HCT116 (cell line): ENCODE measurements at regions not wholly inside any gene's neighbourhood (a gene's known extent, or its start where the extent isn't known, plus 50 kb on each side); places are given as distances from the start of the nearest gene placed in this dataset.

Experiments used
- CBX3 ChIP-seq: IDR thresholded peaks from 2 replicates; pipeline ENCODE4 v1.6.1; 2012; ENCODE audit warnings: low read depth
- CEBPB ChIP-seq: IDR thresholded peaks from 2 replicates; pipeline ENCODE4 v1.6.1; 2012; ENCODE audit warnings: low read depth
- EGR1 ChIP-seq: IDR thresholded peaks from 2 replicates; pipeline ENCODE4 v1.6.1; 2012; ENCODE audit warnings: low read depth
- EZH2 ChIP-seq: fragments of 200-600 bp; sonication (generic); IDR thresholded peaks from 2 replicates; pipeline ENCODE4 v1.6.1; 2017; ENCODE audit warnings: antibody characterized with exemption, mixed run types
- EZH2phosphoT487 ChIP-seq: fragments of 200-600 bp; IDR thresholded peaks from 2 replicates; pipeline ENCODE4 v1.6.1; 2018; ENCODE audit warnings: antibody characterized with exemption, borderline replicate concordance
- POLR2A ChIP-seq: IDR thresholded peaks from 2 replicates; pipeline ENCODE4 v1.7.0; 2011; ENCODE audit warnings: borderline replicate concordance; ENCODE audit not compliant: insufficient read depth, insufficient read length; ENCODE audit errors: extremely low read depth
- POLR2AphosphoS5 ChIP-seq: IDR thresholded peaks from 2 replicates; pipeline ENCODE4 v1.6.1; 2011; ENCODE audit warnings: mild to moderate bottlenecking, low read depth, low read length, moderate library complexity
- RAD21 ChIP-seq: IDR thresholded peaks from 2 replicates; pipeline ENCODE4 v1.6.1; 2012; ENCODE audit warnings: low read depth, mild to moderate bottlenecking
- TCF7L2 ChIP-seq: IDR thresholded peaks from 2 replicates; pipeline ENCODE4 v1.7.0; 2011; ENCODE audit warnings: borderline replicate concordance, inconsistent platforms; ENCODE audit not compliant: insufficient read depth, insufficient read length; ENCODE audit errors: extremely low read depth
- TF ChIP-seq, protein P1 (sequence below), 3 experiments: fragments of 200-600 bp in 1 of 3; sonication (generic) in 1 of 3; IDR thresholded peaks in 2 of 3; conservative IDR thresholded peaks in 1 of 3; 2 replicates each; pipeline ENCODE4 v1.5.1; 2012 to 2017; ENCODE audit warnings: low read depth in 2 of 3, low read length in 2 of 3, antibody characterized with exemption in 1 of 3, borderline replicate concordance in 1 of 3, control low read depth in 1 of 3, mild to moderate bottlenecking in 1 of 3, mixed read lengths in 1 of 3, mixed run types in 1 of 3, moderate library complexity in 1 of 3; ENCODE audit not compliant: insufficient read depth in 1 of 3
- TF ChIP-seq, protein P2 (sequence below): IDR thresholded peaks from 2 replicates; pipeline ENCODE4 v1.6.1; 2011; ENCODE audit warnings: mild to moderate bottlenecking, low read length, moderate library complexity; ENCODE audit not compliant: insufficient replicate concordance; ENCODE audit errors: extremely low read depth
- TF ChIP-seq, protein P3 (sequence below): IDR thresholded peaks from 2 replicates; pipeline ENCODE4 v1.6.1; 2012; ENCODE audit warnings: low read depth

DNA sequence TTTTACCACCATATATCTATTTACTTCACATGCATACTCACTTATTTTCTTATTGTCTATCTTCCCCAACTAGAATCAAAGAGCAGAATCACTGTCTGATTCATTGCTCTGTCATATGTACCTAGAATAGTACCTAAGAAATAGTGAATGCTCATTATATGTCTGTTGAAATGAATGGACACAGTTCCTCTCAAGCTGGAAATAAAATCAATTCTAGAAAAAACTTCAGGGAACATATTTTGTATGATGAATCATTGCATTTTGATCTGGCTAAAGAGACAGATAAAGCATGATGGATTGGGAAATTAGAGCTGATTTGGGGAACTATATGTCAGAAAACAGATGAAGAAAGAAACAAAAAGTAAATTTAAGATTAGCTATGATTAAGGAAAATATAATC, 623.3 kb downstream of the C12orf50 start:
- TF ChIP-seq, protein P1, sequence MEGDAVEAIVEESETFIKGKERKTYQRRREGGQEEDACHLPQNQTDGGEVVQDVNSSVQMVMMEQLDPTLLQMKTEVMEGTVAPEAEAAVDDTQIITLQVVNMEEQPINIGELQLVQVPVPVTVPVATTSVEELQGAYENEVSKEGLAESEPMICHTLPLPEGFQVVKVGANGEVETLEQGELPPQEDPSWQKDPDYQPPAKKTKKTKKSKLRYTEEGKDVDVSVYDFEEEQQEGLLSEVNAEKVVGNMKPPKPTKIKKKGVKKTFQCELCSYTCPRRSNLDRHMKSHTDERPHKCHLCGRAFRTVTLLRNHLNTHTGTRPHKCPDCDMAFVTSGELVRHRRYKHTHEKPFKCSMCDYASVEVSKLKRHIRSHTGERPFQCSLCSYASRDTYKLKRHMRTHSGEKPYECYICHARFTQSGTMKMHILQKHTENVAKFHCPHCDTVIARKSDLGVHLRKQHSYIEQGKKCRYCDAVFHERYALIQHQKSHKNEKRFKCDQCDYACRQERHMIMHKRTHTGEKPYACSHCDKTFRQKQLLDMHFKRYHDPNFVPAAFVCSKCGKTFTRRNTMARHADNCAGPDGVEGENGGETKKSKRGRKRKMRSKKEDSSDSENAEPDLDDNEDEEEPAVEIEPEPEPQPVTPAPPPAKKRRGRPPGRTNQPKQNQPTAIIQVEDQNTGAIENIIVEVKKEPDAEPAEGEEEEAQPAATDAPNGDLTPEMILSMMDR (IDR thresholded peaks at IDR 0.05 in 2 of 3, conservative IDR thresholded peaks at IDR 0.05 in 1 of 3; ENCODE audit: borderline replicate concordance in 1 of 3, insufficient read depth in 1 of 3, low read depth in 2 of 3, low read length in 2 of 3): no peak
- TF ChIP-seq RAD21 (no peak), EZH2phosphoT487 (no peak), EZH2 (no peak), EGR1 (no peak), TCF7L2 (no peak), POLR2A (no peak), CBX3 (no peak), POLR2AphosphoS5 (no peak), CEBPB (no peak)
- TF ChIP-seq, protein P2, sequence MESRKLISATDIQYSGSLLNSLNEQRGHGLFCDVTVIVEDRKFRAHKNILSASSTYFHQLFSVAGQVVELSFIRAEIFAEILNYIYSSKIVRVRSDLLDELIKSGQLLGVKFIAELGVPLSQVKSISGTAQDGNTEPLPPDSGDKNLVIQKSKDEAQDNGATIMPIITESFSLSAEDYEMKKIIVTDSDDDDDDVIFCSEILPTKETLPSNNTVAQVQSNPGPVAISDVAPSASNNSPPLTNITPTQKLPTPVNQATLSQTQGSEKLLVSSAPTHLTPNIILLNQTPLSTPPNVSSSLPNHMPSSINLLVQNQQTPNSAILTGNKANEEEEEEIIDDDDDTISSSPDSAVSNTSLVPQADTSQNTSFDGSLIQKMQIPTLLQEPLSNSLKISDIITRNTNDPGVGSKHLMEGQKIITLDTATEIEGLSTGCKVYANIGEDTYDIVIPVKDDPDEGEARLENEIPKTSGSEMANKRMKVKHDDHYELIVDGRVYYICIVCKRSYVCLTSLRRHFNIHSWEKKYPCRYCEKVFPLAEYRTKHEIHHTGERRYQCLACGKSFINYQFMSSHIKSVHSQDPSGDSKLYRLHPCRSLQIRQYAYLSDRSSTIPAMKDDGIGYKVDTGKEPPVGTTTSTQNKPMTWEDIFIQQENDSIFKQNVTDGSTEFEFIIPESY: no peak
- TF ChIP-seq, protein P3, sequence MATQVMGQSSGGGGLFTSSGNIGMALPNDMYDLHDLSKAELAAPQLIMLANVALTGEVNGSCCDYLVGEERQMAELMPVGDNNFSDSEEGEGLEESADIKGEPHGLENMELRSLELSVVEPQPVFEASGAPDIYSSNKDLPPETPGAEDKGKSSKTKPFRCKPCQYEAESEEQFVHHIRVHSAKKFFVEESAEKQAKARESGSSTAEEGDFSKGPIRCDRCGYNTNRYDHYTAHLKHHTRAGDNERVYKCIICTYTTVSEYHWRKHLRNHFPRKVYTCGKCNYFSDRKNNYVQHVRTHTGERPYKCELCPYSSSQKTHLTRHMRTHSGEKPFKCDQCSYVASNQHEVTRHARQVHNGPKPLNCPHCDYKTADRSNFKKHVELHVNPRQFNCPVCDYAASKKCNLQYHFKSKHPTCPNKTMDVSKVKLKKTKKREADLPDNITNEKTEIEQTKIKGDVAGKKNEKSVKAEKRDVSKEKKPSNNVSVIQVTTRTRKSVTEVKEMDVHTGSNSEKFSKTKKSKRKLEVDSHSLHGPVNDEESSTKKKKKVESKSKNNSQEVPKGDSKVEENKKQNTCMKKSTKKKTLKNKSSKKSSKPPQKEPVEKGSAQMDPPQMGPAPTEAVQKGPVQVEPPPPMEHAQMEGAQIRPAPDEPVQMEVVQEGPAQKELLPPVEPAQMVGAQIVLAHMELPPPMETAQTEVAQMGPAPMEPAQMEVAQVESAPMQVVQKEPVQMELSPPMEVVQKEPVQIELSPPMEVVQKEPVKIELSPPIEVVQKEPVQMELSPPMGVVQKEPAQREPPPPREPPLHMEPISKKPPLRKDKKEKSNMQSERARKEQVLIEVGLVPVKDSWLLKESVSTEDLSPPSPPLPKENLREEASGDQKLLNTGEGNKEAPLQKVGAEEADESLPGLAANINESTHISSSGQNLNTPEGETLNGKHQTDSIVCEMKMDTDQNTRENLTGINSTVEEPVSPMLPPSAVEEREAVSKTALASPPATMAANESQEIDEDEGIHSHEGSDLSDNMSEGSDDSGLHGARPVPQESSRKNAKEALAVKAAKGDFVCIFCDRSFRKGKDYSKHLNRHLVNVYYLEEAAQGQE: no peak
